Astrocyte (in vitro differentiated cells and primary cell): ENCODE measurements at regions not wholly inside any gene's neighbourhood (a gene's known extent, or its start where the extent isn't known, plus 50 kb on each side); places are given as distances from the start of the nearest gene placed in this dataset.

ENCODE experiments used
- DNase-seq: peaks from one replicate; pipeline ENCODE4 v3.0.0-alpha.2; 2010; ENCODE audit warnings: low read depth
- FAIRE-seq: peaks from 2 replicates; lab custom pipeline; 2011; peaks lifted over from hg19 to GRCh38; lab: Jason Lieb, UNC
- H2AFZ ChIP-seq: 2 replicates; pipeline ENCODE4 v1.6.0; 2012; ENCODE audit warnings: low read depth, low read length, inconsistent platforms
- H3K27ac ChIP-seq: 2 replicates; pipeline ENCODE4 v1.5.1; 2011; ENCODE audit warnings: low read depth, low read length, inconsistent platforms
- H3K27me3 ChIP-seq: 2 replicates; pipeline ENCODE4 v1.6.0; 2011; ENCODE audit warnings: low read length, inconsistent platforms; ENCODE audit not compliant: insufficient read depth
- H3K36me3 ChIP-seq: 2 replicates; pipeline ENCODE4 v1.5.1; 2011; ENCODE audit warnings: low read length, inconsistent platforms; ENCODE audit not compliant: insufficient read depth
- H3K4me1 ChIP-seq: 2 replicates; pipeline ENCODE4 v1.5.1; 2011; ENCODE audit warnings: low read length, inconsistent platforms; ENCODE audit not compliant: insufficient read depth
- H3K4me2 ChIP-seq: 2 replicates; pipeline ENCODE4 v1.6.0; 2012; ENCODE audit warnings: low read length, inconsistent platforms
- H3K4me3 ChIP-seq: 2 replicates; pipeline ENCODE4 v1.5.1; 2011; ENCODE audit warnings: low read depth, mild to moderate bottlenecking, low read length, inconsistent platforms; ENCODE audit not compliant: insufficient read depth
- H3K79me2 ChIP-seq: 2 replicates; pipeline ENCODE4 v1.6.0; 2012; ENCODE audit warnings: mild to moderate bottlenecking, low read length, inconsistent platforms; ENCODE audit not compliant: insufficient read depth
- H3K9ac ChIP-seq: 2 replicates; pipeline ENCODE4 v1.6.0; 2012; ENCODE audit warnings: mild to moderate bottlenecking, low read length, inconsistent platforms
- H3K9me3 ChIP-seq: 2 replicates; pipeline ENCODE4 v1.5.1; 2012; ENCODE audit warnings: low read depth, mild to moderate bottlenecking, low read length, inconsistent platforms; ENCODE audit not compliant: insufficient read depth
- H4K20me1 ChIP-seq: 2 replicates; pipeline ENCODE4 v1.6.0; 2012; ENCODE audit warnings: low read length, inconsistent platforms; ENCODE audit not compliant: insufficient read depth
- H3K27ac Mint-ChIP-seq: one replicate; pipeline ENCODE4 v1.8.0; 2021; ENCODE audit warnings: mild to moderate bottlenecking, mixed read lengths; ENCODE audit not compliant: unreplicated experiment
- H3K27me3 Mint-ChIP-seq: one replicate; pipeline ENCODE4 v1.8.0; 2021; ENCODE audit warnings: low read depth, mixed read lengths; ENCODE audit not compliant: unreplicated experiment
- H3K36me3 Mint-ChIP-seq: one replicate; pipeline ENCODE4 v1.8.0; 2021; ENCODE audit warnings: low read depth, mixed read lengths; ENCODE audit not compliant: unreplicated experiment
- H3K4me1 Mint-ChIP-seq: one replicate; pipeline ENCODE4 v1.8.0; 2021; ENCODE audit warnings: low read depth, mixed read lengths; ENCODE audit not compliant: unreplicated experiment
- H3K4me3 Mint-ChIP-seq: one replicate; pipeline ENCODE4 v1.8.0; 2021; ENCODE audit warnings: mild to moderate bottlenecking, moderate library complexity, mixed read lengths; ENCODE audit not compliant: unreplicated experiment
- H3K9me3 Mint-ChIP-seq: one replicate; pipeline ENCODE4 v1.8.0; 2021; ENCODE audit warnings: mild to moderate bottlenecking, mixed read lengths; ENCODE audit not compliant: unreplicated experiment
- CTCF ChIP-seq: IDR thresholded peaks from 2 replicates; pipeline ENCODE4 v1.5.1; 2011; ENCODE audit warnings: low read depth, mild to moderate bottlenecking, inconsistent platforms, low read length, moderate library complexity; ENCODE audit not compliant: insufficient read depth
- EZH2 ChIP-seq: IDR thresholded peaks from 2 replicates; pipeline ENCODE4 v1.6.1; 2012; ENCODE audit warnings: mild to moderate bottlenecking, low read length, inconsistent platforms; ENCODE audit not compliant: insufficient read depth

- H3K27ac Mint-ChIP-seq = no peak overlapping the region
- Histone ChIP-seq H3K36me3 (no peaks in the 10 kb centered on the region), H3K4me1 (no peaks in the 10 kb centered on the region), H3K79me2 (no peaks in the 10 kb centered on the region), H3K9ac (no peak overlapping the region), H3K4me2 (no peak overlapping the region), H3K9me3 (peaks cover 7% of the 10 kb centered on the region), H3K27me3 (no peaks in the 10 kb centered on the region), H2AFZ (no peak overlapping the region), H4K20me1 (no peaks in the 10 kb centered on the region), H3K4me3 (no peak overlapping the region), H3K27ac (no peak overlapping the region)
- FAIRE-seq = no peak
- no peak overlapping the region for H3K4me3 Mint-ChIP-seq
- H3K36me3 Mint-ChIP-seq = no peaks in the 10 kb centered on the region
- TF ChIP-seq EZH2 = no peak
- no peak for TF ChIP-seq CTCF
- peaks cover 23% of the 10 kb centered on the region for H3K27me3 Mint-ChIP-seq
- H3K4me1 Mint-ChIP-seq = no peaks in the 10 kb centered on the region
- no peaks in the 10 kb centered on the region for H3K9me3 Mint-ChIP-seq
- DNase-seq = no peak
Observed at GRCh38 chr22:49237703-49238102, 590.0 kb downstream of the BRD1 start.

GRCh38 chr22:49237279-49237678, 590.4 kb downstream of the BRD1 start:
- Mint-ChIP-seq H3K9me3 (no peaks in the 10 kb centered on the region), H3K4me3 (no peak overlapping the region), H3K4me1 (no peaks in the 10 kb centered on the region), H3K27me3 (peaks cover 23% of the 10 kb centered on the region), H3K36me3 (no peaks in the 10 kb centered on the region), H3K27ac (no peak overlapping the region)
- Histone ChIP-seq H3K27me3 (no peaks in the 10 kb centered on the region), H3K9ac (no peak overlapping the region), H4K20me1 (no peaks in the 10 kb centered on the region), H3K4me1 (no peaks in the 10 kb centered on the region), H3K4me2 (no peak overlapping the region), H3K4me3 (no peak overlapping the region), H3K36me3 (no peaks in the 10 kb centered on the region), H3K9me3 (peaks cover 7% of the 10 kb centered on the region), H3K79me2 (no peaks in the 10 kb centered on the region), H3K27ac (no peak overlapping the region), H2AFZ (no peak overlapping the region)
- no peak for FAIRE-seq
- TF ChIP-seq CTCF (no peak), EZH2 (no peak)
- DNase-seq = no peak

- Histone ChIP-seq H3K79me2 (no peaks in the 10 kb centered on the region), H3K27ac (no peak overlapping the region), H3K9ac (no peak overlapping the region), H3K9me3 (peaks cover 7% of the 10 kb centered on the region), H4K20me1 (no peaks in the 10 kb centered on the region), H3K4me2 (no peak overlapping the region), H3K4me3 (no peak overlapping the region), H3K4me1 (no peaks in the 10 kb centered on the region), H2AFZ (no peak overlapping the region), H3K27me3 (no peaks in the 10 kb centered on the region), H3K36me3 (no peaks in the 10 kb centered on the region)
- no peaks in the 10 kb centered on the region for H3K36me3 Mint-ChIP-seq
- TF ChIP-seq CTCF = no peak
- TF ChIP-seq EZH2 = no peak
- no peaks in the 10 kb centered on the region for H3K9me3 Mint-ChIP-seq
- no peak for DNase-seq
- H3K4me3 Mint-ChIP-seq = no peak overlapping the region
- H3K4me1 Mint-ChIP-seq = no peaks in the 10 kb centered on the region
- peaks cover 23% of the 10 kb centered on the region for H3K27me3 Mint-ChIP-seq
- FAIRE-seq = no peak
- H3K27ac Mint-ChIP-seq = no peak overlapping the region
Observed at GRCh38 chr22:49236541-49237075, 591.1 kb downstream of the BRD1 start.
